Natural killer cell (primary cell): ENCODE measurements at regions not wholly inside any gene's neighbourhood (a gene's known extent, or its start where the extent isn't known, plus 50 kb on each side); places are given as distances from the start of the nearest gene placed in this dataset.

Experiments used
- ATAC-seq, 3 donors: fragments of 150-1000 bp in 2 of 3; fragments of 200-7000 bp in 1 of 3; cut with Tn5 transposase; 1 replicate in 1 of 3; 2 replicates in 2 of 3; pipeline ENCODE4 v1.10.0; 2021; ENCODE audit warnings: mild to moderate bottlenecking in 2 of 3, moderate library complexity in 2 of 3
- DNase-seq, 2 donors: peaks; one replicate each; pipeline versions ENCODE4 v3.0.0 to v3.0.0-alpha.2; 2013 to 2021; ENCODE audit warnings: mixed read lengths in 1 of 2
- H3K27ac ChIP-seq: one replicate; pipeline ENCODE4 v1.5.1; 2013; ENCODE audit warnings: mild to moderate bottlenecking, low read length
- H3K27me3 ChIP-seq: one replicate; pipeline ENCODE4 v1.6.1; 2013; ENCODE audit warnings: low read length; ENCODE audit not compliant: control insufficient read depth, insufficient read depth
- H3K36me3 ChIP-seq: one replicate; pipeline ENCODE4 v1.6.1; 2013; ENCODE audit warnings: low read length; ENCODE audit not compliant: control insufficient read depth, insufficient read depth
- H3K4me1 ChIP-seq: one replicate; pipeline ENCODE4 v1.6.1; 2013; ENCODE audit warnings: low read length; ENCODE audit not compliant: control insufficient read depth, insufficient read depth
- H3K4me3 ChIP-seq: one replicate; pipeline ENCODE4 v1.5.1; 2013; ENCODE audit warnings: low read length
- H3K9me3 ChIP-seq: one replicate; pipeline ENCODE4 v1.6.1; 2013; ENCODE audit warnings: low read length; ENCODE audit not compliant: control insufficient read depth, insufficient read depth
- H3K27ac Mint-ChIP-seq, 2 donors: one replicate each; pipeline ENCODE4 v1.8.0; 2022; ENCODE audit warnings: mild to moderate bottlenecking in 2 of 2, mixed read lengths in 2 of 2, moderate library complexity in 1 of 2
- H3K27me3 Mint-ChIP-seq, 2 donors: one replicate each; pipeline ENCODE4 v1.8.0; 2022; ENCODE audit warnings: low read depth in 2 of 2, mixed read lengths in 2 of 2
- H3K36me3 Mint-ChIP-seq: one replicate; pipeline ENCODE4 v1.8.0; 2022; ENCODE audit warnings: mixed read lengths
- H3K4me1 Mint-ChIP-seq, 2 donors: one replicate each; pipeline ENCODE4 v1.8.0; 2022; ENCODE audit warnings: mixed read lengths in 2 of 2
- H3K4me3 Mint-ChIP-seq: one replicate; pipeline ENCODE4 v1.8.0; 2022; ENCODE audit warnings: mild to moderate bottlenecking, moderate library complexity, mixed read lengths
- H3K9me3 Mint-ChIP-seq, 2 donors: one replicate each; pipeline ENCODE4 v1.8.0; 2022; ENCODE audit warnings: mixed read lengths in 2 of 2
- WGBS: methylation state at CpG from one replicate; pipeline ENCODE4 v1.1.7; 2013; ENCODE audit warnings: missing lambda C conversion rate; ENCODE audit not compliant: insufficient coverage; 5-methylcytosine and 5-hydroxymethylcytosine counted together
- intact Hi-C: fragments of 100-400 bp; cut with micrococcal nuclease; formaldehyde crosslinking; loops from one replicate; pipeline ENCODE4 v1.14.2; 2022
- TF ChIP-seq, protein P1 (sequence below): fragments of 200-600 bp; IDR thresholded peaks from one replicate; pipeline ENCODE4 v1.8.0; 2022; ENCODE audit warnings: antibody characterized with exemption

DNA sequence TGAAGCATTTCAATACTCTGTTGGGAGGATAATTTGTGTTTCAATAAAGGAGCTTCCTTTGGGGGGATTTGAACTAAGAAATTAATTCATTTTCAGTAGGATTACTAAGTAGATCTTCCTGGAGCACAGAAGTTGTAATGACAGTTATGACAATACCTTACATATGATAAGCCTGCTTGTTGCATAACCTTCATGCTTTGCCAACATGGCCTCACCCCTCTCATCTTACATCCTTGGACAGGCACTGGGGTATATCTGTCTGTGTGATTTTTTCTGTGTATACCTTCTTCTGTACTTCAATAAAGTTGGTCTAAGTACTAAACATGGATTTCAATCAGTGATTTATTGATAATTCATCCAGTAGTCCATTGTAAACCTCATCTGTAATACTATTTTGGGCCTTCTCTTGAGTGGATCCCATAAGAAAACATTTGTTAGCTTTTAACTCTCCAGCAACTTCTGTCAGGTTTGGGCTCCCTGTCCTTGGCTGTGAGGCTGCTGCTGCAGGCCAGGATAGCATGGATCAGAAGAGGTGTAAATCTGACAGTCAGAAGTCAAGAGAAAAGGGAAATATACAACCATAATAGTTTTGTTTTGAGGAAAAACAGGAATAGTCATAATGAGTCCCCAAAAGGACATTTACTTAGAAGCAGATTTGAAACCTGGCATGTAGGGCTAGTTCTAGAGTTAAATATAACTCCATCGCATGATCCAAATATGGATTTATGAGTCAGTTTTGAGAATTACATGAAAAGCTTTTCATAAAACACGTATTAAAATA lies 422.2 kb downstream of the KLF5 start:
- Histone ChIP-seq H3K36me3 (no peaks in the 10 kb centered on the region), H3K27me3 (no peaks in the 10 kb centered on the region), H3K4me3 (no peak overlapping the region), H3K27ac (no peak overlapping the region), H3K9me3 (no peaks in the 10 kb centered on the region), H3K4me1 (no peaks in the 10 kb centered on the region)
- Mint-ChIP-seq H3K27ac (no peak overlapping the region), H3K4me3 (no peak overlapping the region), H3K36me3 (no peaks in the 10 kb centered on the region), H3K27me3 (peaks cover 0 to 2% of the 10 kb centered on the region in 2 donors), H3K4me1 (no peaks in the 10 kb centered on the region), H3K9me3 (peaks cover 0 to 3% of the 10 kb centered on the region in 2 donors)
- no peak for ATAC-seq
- DNase-seq = no peak
- 100% methylated on average over 1 of the region's 2 CpGs for WGBS
- intact Hi-C loops = no loop called here
- TF ChIP-seq, protein P1, sequence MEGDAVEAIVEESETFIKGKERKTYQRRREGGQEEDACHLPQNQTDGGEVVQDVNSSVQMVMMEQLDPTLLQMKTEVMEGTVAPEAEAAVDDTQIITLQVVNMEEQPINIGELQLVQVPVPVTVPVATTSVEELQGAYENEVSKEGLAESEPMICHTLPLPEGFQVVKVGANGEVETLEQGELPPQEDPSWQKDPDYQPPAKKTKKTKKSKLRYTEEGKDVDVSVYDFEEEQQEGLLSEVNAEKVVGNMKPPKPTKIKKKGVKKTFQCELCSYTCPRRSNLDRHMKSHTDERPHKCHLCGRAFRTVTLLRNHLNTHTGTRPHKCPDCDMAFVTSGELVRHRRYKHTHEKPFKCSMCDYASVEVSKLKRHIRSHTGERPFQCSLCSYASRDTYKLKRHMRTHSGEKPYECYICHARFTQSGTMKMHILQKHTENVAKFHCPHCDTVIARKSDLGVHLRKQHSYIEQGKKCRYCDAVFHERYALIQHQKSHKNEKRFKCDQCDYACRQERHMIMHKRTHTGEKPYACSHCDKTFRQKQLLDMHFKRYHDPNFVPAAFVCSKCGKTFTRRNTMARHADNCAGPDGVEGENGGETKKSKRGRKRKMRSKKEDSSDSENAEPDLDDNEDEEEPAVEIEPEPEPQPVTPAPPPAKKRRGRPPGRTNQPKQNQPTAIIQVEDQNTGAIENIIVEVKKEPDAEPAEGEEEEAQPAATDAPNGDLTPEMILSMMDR = no peak

DNA sequence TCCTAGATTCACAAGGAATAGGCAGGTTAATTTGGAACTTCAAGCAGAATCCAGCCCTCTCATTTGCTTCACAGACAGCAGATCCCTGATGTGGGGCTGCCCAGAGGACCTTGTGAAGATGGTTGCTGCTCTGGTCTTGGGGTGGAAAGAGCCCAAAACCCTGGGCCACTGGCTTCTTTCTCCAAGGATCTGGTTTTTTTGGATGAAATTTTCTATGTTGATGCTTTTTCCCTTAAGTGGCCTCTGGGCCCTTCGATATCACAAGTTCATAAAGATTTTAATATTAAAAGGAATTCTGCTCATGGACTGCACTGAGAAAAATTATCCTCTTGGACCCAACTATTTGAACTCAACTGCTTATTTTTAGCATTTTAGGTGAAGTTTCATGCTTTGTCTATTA lies 421.1 kb downstream of the KLF5 start:
- no peaks in the 10 kb centered on the region for H3K4me1 ChIP-seq
- TF ChIP-seq, protein P1 = no peak
- no peak overlapping the region for H3K4me3 ChIP-seq
- no peaks in the 10 kb centered on the region for H3K27me3 ChIP-seq
- H3K36me3 ChIP-seq = no peaks in the 10 kb centered on the region
- no peaks in the 10 kb centered on the region for H3K9me3 ChIP-seq
- H3K27ac ChIP-seq = no peak overlapping the region
- H3K27me3 Mint-ChIP-seq = peaks cover 0 to 2% of the 10 kb centered on the region in 2 donors
- H3K4me3 Mint-ChIP-seq = no peak overlapping the region
- WGBS = no CpG with 5 or more reads among the region's 1 CpG
- no peaks in the 10 kb centered on the region for H3K4me1 Mint-ChIP-seq
- no peak for ATAC-seq
- H3K36me3 Mint-ChIP-seq = no peaks in the 10 kb centered on the region
- H3K9me3 Mint-ChIP-seq = peaks cover 0 to 3% of the 10 kb centered on the region in 2 donors
- intact Hi-C loops = no loop called here
- DNase-seq = no peak
- no peak overlapping the region for H3K27ac Mint-ChIP-seq

DNA sequence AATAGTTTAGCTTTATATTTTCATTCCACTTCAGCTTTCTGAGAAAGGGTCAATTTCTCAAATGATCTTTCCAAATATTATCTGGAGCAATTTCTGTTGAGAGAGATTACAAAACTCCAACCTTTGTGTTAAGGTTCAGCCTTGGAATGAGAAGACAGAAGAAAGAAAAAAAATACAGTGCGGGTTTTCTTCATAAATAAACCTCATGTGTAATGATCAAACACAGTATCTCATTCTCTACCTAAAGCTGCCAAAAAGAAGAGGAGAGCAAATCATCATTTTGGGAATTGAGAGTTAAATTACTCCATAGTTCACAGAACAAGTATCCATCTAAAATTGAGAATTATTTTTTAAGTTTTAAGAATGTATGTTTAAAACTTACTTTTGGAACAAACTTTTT lies 420.5 kb downstream of the KLF5 start:
- H3K36me3 Mint-ChIP-seq = no peaks in the 10 kb centered on the region
- H3K27ac ChIP-seq = no peak overlapping the region
- TF ChIP-seq, protein P1 = no peak
- H3K4me1 Mint-ChIP-seq = no peaks in the 10 kb centered on the region
- H3K27me3 Mint-ChIP-seq = peaks cover 0 to 2% of the 10 kb centered on the region in 2 donors
- no peak overlapping the region for H3K27ac Mint-ChIP-seq
- no peaks in the 10 kb centered on the region for H3K27me3 ChIP-seq
- DNase-seq = no peak
- peaks cover 0 to 3% of the 10 kb centered on the region in 2 donors for H3K9me3 Mint-ChIP-seq
- no peak overlapping the region for H3K4me3 Mint-ChIP-seq
- intact Hi-C loops = no loop called here
- no peaks in the 10 kb centered on the region for H3K36me3 ChIP-seq
- H3K4me3 ChIP-seq = no peak overlapping the region
- H3K4me1 ChIP-seq = no peaks in the 10 kb centered on the region
- H3K9me3 ChIP-seq = no peaks in the 10 kb centered on the region
- no peak for ATAC-seq
- no CpG with 5 or more reads among the region's 1 CpG for WGBS

DNA sequence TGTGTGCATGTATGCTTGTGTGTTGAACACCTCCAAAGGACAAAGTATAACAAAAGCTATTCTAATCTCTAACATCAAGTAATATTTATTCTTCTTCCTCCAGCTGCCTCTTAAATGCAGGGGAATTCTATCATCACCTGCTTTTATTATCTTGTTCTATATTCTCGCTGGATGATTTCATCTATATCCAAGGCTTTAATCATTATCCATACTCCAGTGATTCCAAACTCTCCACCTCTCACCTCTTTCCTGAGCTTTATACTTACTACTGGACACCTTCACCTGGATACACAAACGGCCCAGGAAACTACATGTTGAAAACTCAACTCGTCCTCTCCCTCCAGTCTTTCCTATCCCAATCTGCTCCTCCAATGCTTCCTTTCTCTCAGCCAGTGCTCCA lies 418.6 kb downstream of the KLF5 start:
- H3K4me1 Mint-ChIP-seq = no peaks in the 10 kb centered on the region
- Histone ChIP-seq H3K9me3 (no peaks in the 10 kb centered on the region), H3K27ac (no peak overlapping the region), H3K4me1 (no peaks in the 10 kb centered on the region), H3K27me3 (no peaks in the 10 kb centered on the region), H3K36me3 (no peaks in the 10 kb centered on the region), H3K4me3 (no peak overlapping the region)
- H3K27ac Mint-ChIP-seq = no peak overlapping the region
- H3K27me3 Mint-ChIP-seq = no peaks in the 10 kb centered on the region
- ATAC-seq (no peak), DNase-seq (no peak)
- intact Hi-C loops = no loop called here
- 79% methylated on average over 3 of the region's 3 CpGs for WGBS
- peaks cover 0 to 3% of the 10 kb centered on the region in 2 donors for H3K9me3 Mint-ChIP-seq
- no peaks in the 10 kb centered on the region for H3K36me3 Mint-ChIP-seq
- no peak overlapping the region for H3K4me3 Mint-ChIP-seq
- TF ChIP-seq, protein P1 = no peak
